ENCODE measurements at regions not wholly inside any gene's neighbourhood (a gene's known extent, or its start where the extent isn't known, plus 50 kb on each side); places are given as distances from the start of the nearest gene placed in this dataset.
A peak's percentile ranks its signal among the peaks of the same experiment; 100 is the strongest.
"Not testable (repeated sequence)": the region's sequence is repeated elsewhere in the genome, so short reads cannot be mapped to it uniquely, and the experiment has no call there.

DNA sequence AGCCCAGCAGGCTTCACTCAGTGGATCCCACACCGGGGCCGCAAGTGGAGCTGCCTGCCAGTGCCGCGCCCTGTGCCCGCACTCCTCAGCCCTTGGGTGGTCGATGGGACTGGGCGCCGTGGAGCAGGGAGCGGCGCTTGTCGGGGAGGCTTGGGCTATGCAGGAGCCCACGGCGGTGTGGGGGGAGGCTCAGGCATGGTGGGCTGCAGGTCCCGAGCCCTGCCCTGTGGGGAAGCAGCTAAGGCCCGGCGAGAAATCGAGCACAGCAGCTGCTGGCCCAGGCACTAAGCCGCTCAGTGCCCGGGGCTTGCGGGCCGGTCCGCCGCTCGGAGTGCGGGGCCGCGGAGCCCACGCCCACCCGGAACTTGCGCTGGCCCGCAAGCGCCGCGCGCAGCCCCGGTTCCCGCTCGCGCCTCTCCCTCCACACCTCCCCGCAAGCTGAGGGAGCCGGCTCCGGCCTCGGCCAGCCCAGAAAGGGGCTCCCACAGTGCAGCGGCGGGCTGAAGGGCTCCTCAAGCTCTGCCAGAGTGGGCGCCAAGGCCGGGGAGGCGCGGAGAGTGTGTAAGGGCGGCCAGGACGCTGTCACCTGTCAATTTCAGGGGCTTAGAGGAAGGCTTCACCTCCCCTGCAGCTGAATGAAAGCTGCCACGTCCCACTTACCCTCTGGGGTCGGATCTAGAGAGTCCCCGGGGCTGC lies 157.3 kb downstream of the LY86 start:
- intact Hi-C loops (cut with DNase I); DNase-seq: not testable (repeated sequence)

DNA sequence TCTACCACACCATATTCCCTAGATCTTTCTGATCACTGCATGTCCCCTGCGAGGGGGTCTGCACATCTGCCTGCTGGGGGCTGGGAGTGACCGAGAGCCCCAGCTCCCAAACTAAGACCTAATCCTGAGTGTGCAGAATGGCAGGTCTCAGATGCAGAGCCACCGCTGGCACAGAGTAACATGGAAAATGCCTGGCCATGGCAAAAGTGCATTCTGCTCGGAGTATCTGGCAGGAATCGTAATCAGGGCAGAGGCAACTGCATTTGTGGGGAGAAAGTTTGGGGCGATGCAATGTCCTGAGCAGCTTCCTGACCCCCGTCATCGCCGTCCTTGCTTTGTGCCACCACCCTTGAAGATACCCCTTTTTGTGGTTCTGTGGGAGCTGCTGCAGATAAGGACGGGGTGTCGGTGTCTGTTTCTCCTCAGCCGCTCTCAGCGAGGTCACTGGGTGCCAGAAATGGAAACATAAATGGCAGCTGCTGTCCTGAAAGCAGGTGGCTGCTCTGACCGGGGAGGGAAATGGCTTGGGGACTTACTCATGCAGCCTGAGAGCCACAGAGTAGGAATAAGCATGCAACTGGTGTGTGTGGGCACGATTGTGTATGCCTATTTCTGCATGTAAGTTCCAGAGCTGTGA lies 157.9 kb downstream of the LY86 start:
- no peak for DNase-seq
- intact Hi-C loops (cut with DNase I): no loop called here

DNA sequence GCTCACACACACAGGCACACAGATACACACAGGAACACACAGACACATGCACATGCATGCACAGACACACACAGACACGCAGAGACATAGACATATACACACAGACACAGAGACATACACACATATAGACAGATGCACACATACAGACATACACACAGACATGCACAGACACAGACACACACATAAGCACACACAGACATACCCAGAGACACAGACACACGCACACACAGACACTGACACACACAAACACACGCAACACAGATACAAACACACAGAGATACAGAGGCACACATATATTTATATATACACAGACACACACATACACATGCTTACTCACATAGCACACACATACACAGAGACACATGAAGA lies 158.4 kb downstream of the LY86 start:
- DNase-seq: no peak
- intact Hi-C loops (cut with DNase I): no loop called here

DNA sequence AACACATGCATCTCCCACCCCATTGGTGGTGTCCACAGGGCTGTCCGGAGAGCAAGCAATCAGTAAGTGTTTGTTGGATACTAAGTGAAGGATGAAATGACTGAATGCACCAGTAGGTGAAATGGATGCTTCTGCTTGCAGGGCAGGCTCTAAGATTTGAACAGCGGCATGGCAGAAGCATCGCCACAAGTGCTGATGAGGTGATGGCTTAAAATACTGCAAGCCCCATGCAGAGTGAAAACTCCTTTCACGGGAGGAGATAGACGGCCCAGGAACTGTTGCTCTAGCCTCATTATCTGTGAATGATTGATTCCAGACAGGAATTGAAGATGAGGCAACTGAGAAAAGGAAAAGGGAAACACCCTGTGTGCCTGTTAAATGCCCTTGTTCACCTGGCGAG lies 158.9 kb downstream of the LY86 start:
- no peak for DNase-seq
- intact Hi-C loops (cut with DNase I): no loop called here

DNA sequence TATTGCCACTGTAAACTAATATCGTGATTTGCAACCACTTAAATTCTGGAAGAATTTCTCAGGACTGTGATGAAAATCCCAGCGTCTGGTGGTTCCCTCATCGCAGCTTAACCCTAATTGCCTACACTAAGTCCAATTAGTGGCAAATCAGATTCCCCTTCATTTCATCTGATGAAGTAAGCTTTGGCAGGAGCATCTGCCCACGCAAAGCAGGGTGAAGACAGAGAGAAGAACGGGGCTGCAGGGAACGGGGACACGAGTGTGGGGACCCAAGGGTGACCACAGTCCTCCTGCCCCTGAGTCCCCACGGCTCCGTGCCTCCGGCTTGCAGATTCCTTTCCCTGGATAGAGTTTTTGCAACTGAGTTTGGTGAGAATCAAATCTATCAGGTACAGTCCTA lies 159.5 kb downstream of the LY86 start:
- intact Hi-C loops (cut with DNase I): no loop called here
- DNase-seq: no peak

DNA sequence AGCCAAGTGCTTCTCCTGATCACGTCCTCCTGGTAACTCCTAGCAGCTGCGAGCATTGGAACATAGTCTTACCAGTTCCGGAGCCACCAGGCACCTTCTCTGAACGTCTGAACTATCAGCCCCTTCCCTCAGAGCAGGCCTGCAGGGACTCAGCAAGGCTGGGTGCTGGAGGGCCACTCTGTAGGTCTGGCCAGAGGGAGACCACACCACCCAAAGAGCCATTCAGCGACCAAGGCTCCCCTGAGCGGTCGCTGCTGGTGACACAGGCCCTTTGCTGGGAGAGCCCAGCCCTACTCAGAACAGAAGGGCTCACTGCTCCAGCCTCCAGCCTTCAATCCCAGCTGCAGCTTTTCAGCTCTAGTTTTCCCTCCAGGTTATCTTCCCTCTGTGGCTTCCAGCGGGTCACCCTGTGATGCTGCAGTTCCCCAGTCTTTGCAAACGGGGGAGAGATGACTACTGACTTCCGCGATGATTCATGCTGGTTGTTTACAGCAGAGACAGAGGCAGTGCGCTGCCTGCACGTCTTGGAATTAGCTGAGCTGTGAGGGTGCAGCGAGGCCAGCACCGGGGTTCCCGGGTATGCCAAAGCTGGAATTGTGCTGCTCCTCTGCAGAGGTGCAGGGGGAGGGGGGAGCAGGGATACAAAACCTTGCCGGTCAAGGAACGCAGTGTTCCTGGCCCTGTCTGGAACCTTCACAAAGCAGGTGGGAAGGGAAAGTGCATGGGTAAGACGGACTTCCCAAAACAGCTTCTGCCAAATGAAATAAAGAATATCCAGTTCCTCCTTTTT lies 161.4 kb downstream of the LY86 start:
- intact Hi-C loops (cut with DNase I): no loop called here
- peak in 38 of 42 donors; percentile 18 to 77 (median 48) for DNase-seq

DNA sequence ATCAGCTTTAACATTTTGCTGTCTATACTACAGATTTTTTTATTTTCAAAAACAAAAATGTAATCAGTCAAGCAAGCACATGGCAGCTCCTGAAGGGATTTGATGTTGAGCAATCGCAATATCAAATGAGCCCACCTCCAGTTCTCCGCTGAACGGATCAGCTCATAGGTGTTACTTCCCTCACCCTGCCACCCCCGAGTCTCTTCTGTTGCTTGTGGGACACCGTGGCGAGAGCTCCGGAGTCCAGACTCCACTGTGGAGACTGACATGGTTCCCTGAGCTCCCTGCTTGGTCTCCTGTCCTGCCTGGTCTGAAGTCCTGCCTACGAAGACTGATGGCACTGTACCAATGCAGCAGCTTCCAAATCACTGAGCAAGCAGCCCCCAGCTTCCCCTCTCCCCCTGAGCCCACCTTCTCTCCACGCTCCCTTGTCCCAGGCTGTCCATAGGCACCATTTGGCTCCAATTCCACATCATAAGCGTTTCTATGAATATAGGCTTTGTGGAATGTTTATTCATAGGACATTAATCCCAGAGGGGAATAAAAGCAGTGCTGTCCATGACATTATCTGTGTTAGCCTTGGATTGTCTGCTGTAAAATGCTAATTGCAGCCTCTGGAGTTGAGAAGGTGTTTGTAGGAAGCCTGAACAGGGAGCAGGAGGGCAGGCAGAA lies 162.2 kb downstream of the LY86 start:
- intact Hi-C loops (cut with DNase I): no loop called here
- no peak for DNase-seq

DNA sequence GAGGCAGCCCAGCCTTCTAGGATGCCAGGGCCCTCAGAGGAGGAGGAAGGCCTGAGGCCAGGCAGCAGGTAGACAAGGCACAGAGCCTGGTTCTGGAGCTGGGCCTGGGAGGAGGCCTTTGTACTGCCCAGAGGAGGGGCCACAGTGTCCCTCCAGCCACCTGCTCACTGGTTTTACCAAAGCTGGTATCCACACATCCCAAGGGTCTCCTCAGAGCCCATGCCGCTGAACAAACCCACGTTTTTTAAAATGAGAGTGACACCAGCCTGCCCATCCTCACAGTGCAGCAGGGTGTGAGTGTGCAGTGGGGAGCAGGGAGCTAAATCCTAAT lies 162.7 kb downstream of the LY86 start:
- no peak for DNase-seq
- intact Hi-C loops (cut with DNase I): no loop called here

DNA sequence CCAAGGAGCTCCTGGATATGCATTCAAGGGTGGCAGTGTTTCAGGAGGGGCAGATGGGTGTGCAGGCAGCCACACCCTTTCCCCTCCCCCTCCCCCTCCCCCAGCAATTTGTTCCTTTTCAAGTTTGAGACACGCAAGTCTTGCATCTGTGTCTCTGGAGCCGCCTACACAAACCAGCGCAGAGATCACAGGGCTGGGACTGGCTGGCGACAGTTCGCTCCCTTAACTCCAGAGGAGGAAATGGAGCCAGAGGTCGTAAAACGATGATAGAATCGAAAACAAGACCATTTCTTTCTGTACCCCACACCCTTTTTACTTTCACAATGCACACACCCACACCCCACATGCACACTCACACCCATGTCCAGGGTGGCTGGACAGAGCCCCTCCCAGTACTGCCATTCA lies 163.1 kb downstream of the LY86 start:
- intact Hi-C loops (cut with DNase I): no loop called here
- DNase-seq: peak in 20 of 42 donors; percentile 16 to 72 (median 40)

DNA sequence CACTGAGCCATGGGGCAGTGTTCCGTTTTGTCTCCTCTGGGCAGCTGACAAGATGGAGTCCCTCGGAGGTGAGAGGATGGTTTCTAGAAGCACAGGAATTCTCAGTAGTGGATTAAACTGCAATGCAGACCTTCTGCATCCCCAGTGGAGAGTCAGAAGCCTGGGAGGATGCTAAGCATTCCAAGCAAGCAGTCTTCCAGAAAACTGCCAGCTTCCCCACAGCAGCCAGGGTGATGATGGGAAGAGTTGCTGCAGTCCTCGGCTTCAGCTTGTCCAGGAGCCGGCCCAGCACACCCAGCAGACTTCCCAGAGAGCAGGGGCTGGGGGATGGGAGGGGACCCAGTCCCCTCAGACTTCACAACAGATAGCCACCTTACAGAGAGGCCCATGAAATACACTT lies 163.6 kb downstream of the LY86 start:
- intact Hi-C loops (cut with DNase I): no loop called here
- DNase-seq: no peak

DNA sequence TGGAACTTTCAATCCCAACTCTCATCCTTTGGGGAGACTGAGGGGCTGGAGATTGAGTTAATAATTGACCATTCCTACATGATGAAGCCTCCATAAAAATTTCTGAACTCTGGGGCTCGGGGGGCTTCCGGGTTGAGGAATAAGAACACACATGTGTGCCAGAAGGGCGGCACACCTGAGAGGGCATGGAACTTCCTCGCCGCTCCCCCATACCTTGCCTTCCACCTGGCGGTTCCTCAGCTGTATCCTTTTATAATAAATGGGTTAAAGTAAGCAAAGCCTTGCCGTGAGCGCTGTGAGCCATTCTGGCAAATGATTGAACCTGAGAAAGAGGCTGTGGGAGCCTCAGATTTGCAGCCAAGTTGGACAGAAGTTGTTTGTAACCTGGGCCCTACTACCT lies 164.8 kb downstream of the LY86 start:
- no peak for DNase-seq
- intact Hi-C loops (cut with DNase I): no loop called here

DNA sequence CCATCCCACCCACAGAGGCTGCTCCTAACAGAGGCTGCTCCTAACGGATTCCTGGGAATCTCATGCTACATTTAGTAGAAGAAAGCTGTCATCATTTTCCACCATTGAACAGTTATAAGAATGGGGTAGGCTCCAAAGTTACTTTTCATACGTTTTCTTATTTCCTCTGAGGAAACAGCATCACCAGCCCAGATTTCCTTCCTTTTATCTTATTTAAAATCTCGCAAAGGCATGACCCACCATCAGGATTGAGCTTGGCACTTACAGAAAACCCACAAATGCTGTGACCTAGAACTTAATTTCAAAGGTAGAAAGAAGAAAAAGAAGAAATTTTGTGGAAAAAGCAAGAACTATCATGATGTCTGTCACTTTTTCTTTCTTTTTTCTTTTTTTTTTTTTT lies 168.0 kb downstream of the LY86 start:
- intact Hi-C loops (cut with DNase I): no loop called here
- no peak for DNase-seq

DNA sequence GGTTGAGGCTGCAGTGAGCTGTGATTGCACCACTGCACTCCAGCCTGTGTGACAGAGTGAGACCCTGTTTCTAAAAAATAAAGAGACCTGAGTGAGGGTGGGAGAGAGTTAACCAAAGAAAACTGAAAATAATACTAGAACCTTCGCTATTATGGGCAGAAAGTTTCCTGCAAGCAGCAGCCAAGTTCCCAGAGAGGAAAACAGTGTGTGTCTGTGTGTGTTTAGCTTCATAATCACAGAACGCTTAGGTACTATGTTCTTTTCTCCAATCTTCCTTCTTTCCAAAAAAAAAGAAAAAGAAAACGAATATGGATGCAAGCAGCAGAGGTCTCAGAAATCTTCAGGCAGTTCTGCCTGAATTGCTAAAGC lies 170.0 kb downstream of the LY86 start:
- intact Hi-C loops (cut with DNase I): no loop called here
- no peak for DNase-seq

DNA sequence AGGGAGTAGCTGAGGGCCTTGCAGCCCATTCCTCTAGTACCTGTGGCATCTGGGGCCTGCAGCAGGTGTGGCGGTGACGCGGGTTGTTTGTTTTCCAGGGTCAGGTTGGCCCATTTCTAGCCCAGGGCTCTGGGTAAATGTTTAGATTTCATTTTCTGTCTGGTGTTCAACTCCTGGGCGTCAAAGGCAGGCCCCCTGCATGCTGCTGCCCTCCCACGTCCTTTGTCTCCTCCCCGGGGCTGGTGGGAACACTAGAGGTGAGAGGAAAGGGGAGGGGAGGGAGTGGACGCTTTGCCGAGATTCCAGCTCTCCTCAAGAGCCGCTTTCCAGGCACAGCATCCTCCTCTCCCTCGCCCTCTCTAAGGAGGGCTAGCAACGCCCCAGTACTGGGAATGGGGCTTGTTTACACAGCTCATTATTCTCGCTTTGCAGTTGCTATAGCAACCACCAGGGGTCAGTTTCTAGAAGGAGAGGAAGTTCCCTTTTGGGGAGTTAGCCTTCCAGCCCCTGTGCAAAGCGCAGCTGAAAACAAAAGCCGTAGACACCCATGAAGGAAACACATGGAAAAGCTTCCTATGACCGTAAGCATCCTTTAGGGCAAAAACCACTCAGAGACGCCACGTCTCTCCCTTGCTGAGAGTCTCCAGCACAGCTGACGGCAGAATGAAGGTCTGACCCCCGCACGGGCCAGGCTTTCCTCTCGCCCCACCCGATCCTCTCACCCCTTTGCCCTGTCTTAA lies 170.6 kb downstream of the LY86 start:
- intact Hi-C loops (cut with DNase I): no loop called here
- DNase-seq: peak in 18 of 42 donors; percentile 14 to 67 (median 38)

DNA sequence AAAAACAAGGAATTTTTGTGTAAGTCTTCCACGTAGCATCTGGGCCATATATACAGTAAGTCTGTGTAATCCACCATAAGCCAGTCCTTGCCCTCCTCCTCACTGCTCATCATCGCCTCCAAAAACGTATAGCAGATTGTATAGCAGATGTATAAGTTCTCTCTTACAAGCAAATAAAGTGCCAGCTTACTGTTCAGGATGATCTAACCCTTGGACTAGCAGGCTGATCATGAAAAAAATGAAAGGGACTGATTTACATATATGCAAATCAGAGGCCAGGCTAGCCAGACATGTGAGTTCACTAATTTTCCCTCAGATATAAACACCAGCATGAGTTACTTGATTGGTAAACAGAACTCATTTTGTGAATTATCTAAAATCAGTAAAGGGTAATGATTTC lies 171.5 kb downstream of the LY86 start:
- intact Hi-C loops (cut with DNase I): no loop called here
- no peak for DNase-seq

DNA sequence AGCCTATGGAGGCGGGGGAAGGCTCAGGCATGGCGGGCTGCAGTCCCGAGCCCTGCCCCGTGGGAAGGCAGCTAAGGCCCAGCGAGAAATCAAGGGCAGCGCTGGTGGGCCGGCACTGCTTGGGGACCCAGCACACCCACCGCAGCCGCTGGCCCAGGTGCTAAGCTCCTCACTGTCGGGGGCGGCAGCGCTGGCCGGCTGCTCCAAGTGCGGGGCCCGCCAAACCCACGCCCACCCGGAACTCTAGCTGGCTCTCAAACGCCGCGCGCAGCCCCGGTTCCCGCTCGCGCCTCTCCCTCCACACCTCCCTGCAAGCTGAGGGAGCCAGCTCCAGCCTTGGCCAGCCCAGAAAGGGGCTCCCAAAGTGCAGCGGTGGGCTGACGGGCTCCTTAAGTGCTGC lies 174.0 kb downstream of the LY86 start:
- DNase-seq; intact Hi-C loops (cut with DNase I): not testable (repeated sequence)

DNA sequence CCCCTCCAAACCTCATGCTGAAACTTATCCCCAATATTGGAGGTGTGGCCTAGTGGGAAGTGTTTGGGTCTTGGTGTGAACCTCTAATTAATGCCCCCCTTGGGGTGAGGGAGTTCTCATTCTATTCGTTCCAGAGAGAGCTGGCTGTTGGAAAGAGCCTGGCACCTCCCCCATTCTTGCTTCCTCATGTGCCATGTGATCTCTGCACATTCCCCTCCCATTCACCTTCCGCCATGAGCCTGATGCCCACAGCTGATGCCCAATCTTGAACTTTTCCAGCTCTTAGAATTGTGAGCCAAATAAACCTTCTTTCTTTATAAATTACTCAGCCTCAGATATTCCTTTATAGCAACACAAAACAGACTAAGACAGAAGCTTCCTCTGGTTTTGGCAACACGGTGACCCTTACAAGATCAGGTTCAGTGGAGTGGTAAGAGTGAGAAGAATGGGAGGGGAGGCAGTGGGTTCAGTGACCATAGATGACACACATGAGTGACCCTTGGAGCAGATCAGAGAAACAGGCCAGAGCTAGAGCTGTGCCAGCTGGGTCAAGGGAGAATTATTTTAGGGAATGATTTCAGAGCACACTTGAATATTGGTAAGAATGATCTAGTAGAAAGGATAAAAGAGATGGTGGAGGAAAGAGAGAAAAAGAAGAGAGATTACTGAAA lies 176.4 kb downstream of the LY86 start:
- no peak for DNase-seq
- intact Hi-C loops (cut with DNase I): no loop called here

DNA sequence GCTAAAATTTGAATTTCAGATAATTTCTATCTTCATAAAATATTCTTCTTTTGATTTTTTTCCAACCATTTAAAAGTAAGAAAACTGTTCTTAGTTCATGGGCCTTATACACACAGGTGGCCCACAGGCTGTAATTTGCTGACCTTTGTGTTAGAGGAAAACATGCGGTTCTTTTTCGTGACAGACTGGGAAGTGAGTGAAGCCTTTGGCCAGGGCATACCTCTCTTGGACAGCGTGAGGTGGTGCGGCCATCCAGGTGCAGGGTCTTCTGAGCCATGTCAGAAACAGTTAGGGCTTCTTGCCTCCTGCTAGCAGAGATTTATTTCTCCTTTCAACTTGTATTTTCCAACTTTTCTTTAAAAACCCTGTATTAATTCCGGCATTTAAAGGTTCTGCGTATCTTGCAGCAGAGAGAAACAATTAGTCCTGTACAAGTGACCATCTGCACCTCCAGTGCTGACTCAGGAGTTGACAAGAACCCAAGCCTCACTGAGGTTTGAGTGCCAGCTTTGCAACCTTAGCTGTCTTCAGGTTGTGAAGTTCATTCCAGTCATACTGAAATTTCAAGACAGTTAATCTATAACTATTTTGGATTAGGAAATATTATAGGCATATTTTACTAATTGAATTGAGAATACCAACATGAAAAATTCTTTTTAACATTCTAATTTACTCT lies 177.8 kb downstream of the LY86 start:
- intact Hi-C loops (cut with DNase I): no loop called here
- no peak for DNase-seq
